Tibial artery (tissue), 4 donors: ENCODE measurements at regions not wholly inside any gene's neighbourhood (a gene's known extent, or its start where the extent isn't known, plus 50 kb on each side); places are given as distances from the start of the nearest gene placed in this dataset.

ENCODE experiments used
- DNase-seq, 2 donors: peaks; one replicate each; pipeline ENCODE4 v3.0.0-alpha.2; 2019
- H3K27ac ChIP-seq, 2 donors: fragments of 200-600 bp; sonication (generic) in 1 of 2; 1 replicate in 1 of 2; 2 replicates in 1 of 2; pipeline ENCODE4 v1.5.1; 2018 to 2019; ENCODE audit warnings: mild to moderate bottlenecking in 1 of 2
- H3K27me3 ChIP-seq, 2 donors: fragments of 200-600 bp; sonication (generic) in 1 of 2; one replicate each; pipeline versions ENCODE4 v1.5.1 to v1.6.0; 2016 to 2019
- H3K36me3 ChIP-seq, 3 donors: fragments of 200-600 bp; sonication (generic) in 2 of 3; one replicate each; pipeline ENCODE4 v1.5.1; 2016 to 2019; ENCODE audit warnings: mild to moderate bottlenecking in 2 of 3
- H3K4me1 ChIP-seq, 4 donors: fragments of 200-600 bp; sonication (generic) in 2 of 4; 1 replicate in 3 of 4; 2 replicates in 1 of 4; pipeline ENCODE4 v1.5.1; 2016 to 2019
- H3K4me3 ChIP-seq, 2 donors: fragments of 200-600 bp; sonication (generic) in 1 of 2; 1 replicate in 1 of 2; 2 replicates in 1 of 2; pipeline ENCODE4 v1.5.1; 2018 to 2019; ENCODE audit warnings: mild to moderate bottlenecking in 2 of 2
- H3K9me3 ChIP-seq, 3 donors: fragments of 200-600 bp; sonication (generic) in 1 of 3; one replicate each; pipeline ENCODE4 v1.5.1; 2016 to 2019
- CTCF ChIP-seq, 2 experiments: fragments of 200-600 bp in 1 of 2; fragments of 450-650 bp in 1 of 2; IDR thresholded peaks; one replicate each; pipeline ENCODE4 v1.5.1; 2017 to 2019; ENCODE audit warnings: antibody characterized with exemption in 2 of 2, mild to moderate bottlenecking in 1 of 2, moderate library complexity in 1 of 2
- intact Hi-C: fragments of 100-400 bp; cut with DNase I; formaldehyde crosslinking; loops from one replicate; pipeline ENCODE4 v1.15.0; 2023; ENCODE audit warnings: low total_unique reads

- Histone ChIP-seq H3K27ac (no peak overlapping the region), H3K36me3 (no peaks in the 10 kb centered on the region), H3K27me3 (no peaks in the 10 kb centered on the region), H3K4me3 (no peak overlapping the region), H3K4me1 (no peaks in the 10 kb centered on the region), H3K9me3 (peaks cover 0 to 7% (median 0%) of the 10 kb centered on the region in 3 donors)
- no peak for TF ChIP-seq CTCF (IDR thresholded peaks at IDR 0.05)
- intact Hi-C loops = no loop called here
- DNase-seq = no peak
Measured at GRCh38 chr4:165613581-165613980, 234.8 kb downstream of the CPE start.

DNA sequence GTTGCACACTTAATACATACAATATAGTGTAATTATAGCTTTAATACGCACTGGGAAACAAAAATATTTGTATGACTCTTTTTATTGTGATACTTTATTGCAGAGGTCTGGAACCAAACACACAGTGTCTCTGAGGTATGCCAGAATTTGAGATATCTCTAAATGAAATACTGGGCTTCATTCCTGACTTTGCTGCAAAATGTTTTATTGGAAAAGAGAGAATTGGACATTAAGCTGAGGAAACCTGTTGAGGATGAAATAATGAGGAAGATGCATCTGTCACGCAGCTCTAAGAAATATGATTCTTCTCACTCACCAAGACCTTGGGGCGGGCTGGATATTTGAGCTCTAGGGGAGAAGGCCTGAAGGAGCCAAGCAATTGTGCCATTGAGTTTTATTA, 242.1 kb downstream of the CPE start:
- no peak for DNase-seq
- no peaks in the 10 kb centered on the region for H3K4me1 ChIP-seq
- no peaks in the 10 kb centered on the region for H3K36me3 ChIP-seq
- intact Hi-C loops = no loop called here
- no peak for TF ChIP-seq CTCF (IDR thresholded peaks at IDR 0.05)
- H3K4me3 ChIP-seq = no peak overlapping the region
- H3K9me3 ChIP-seq = peaks cover 0 to 7% (median 6%) of the 10 kb centered on the region in 3 donors
- no peak overlapping the region for H3K27ac ChIP-seq
- no peaks in the 10 kb centered on the region for H3K27me3 ChIP-seq

DNA sequence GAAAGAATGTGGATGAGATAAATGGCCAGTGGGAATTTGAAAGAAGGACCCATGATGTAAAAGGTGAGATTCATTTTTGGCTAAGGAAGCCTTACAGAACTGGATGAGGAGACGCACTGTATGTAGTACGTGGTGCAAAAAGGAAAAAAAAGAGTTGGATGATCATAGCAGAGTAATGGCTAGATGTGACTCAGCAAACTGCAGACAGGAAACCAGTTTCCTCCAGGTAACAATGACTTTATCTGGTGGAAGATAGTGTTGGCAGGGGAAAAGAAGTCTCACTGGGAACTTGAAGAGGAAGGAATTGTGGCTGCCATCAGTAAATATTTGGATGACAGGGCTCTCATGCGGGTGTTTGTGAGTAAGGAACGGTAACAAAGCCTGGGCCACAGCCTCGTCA, 243.2 kb downstream of the CPE start:
- no peaks in the 10 kb centered on the region for H3K4me1 ChIP-seq
- peaks cover 0 to 7% (median 6%) of the 10 kb centered on the region in 3 donors for H3K9me3 ChIP-seq
- no peaks in the 10 kb centered on the region for H3K36me3 ChIP-seq
- intact Hi-C loops = no loop called here
- no peak overlapping the region for H3K4me3 ChIP-seq
- no peaks in the 10 kb centered on the region for H3K27me3 ChIP-seq
- no peak for TF ChIP-seq CTCF (IDR thresholded peaks at IDR 0.05)
- no peak overlapping the region for H3K27ac ChIP-seq
- DNase-seq = no peak

- H3K36me3 ChIP-seq = no peaks in the 10 kb centered on the region
- intact Hi-C loops = no loop called here
- H3K4me3 ChIP-seq = no peak overlapping the region
- no peak for DNase-seq
- no peaks in the 10 kb centered on the region for H3K27me3 ChIP-seq
- peaks cover 0 to 3% (median 0%) of the 10 kb centered on the region in 3 donors for H3K9me3 ChIP-seq
- no peaks in the 10 kb centered on the region for H3K4me1 ChIP-seq
- TF ChIP-seq CTCF (IDR thresholded peaks at IDR 0.05) = no peak
- H3K27ac ChIP-seq = no peak overlapping the region
Measured at GRCh38 chr4:165625281-165625680, 246.5 kb downstream of the CPE start.

- TF ChIP-seq CTCF (IDR thresholded peaks at IDR 0.05) = no peak
- intact Hi-C loops = no loop called here
- no peak for DNase-seq
- Histone ChIP-seq H3K4me3 (no peak overlapping the region), H3K4me1 (no peaks in the 10 kb centered on the region), H3K27ac (no peak overlapping the region), H3K27me3 (no peaks in the 10 kb centered on the region), H3K9me3 (no peaks in the 10 kb centered on the region), H3K36me3 (no peaks in the 10 kb centered on the region)
Measured at GRCh38 chr4:165626316-165626715, 246.7 kb upstream of the TLL1 start.

DNA sequence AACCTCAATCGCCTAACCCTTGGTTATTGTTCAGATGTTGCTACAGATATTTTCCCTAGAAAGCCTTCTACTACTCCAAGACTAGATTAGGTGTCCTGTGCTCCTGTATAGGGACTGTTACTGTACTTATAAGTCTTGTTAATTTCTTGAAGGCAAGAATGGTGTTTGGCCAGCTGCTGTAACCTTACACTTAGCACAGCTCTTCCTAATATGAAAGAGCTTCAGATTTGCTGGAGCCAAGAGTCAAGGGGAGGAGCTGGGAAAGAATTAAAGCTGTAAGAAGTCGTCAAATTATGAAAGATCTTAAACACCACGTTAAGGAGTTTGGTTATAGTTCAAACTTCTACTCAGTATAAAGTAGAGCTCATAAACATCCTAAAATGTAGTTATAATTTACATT, 245.9 kb upstream of the TLL1 start:
- intact Hi-C loops = no loop called here
- Histone ChIP-seq H3K36me3 (no peaks in the 10 kb centered on the region), H3K27me3 (no peaks in the 10 kb centered on the region), H3K9me3 (no peaks in the 10 kb centered on the region), H3K27ac (no peak overlapping the region), H3K4me1 (no peaks in the 10 kb centered on the region), H3K4me3 (no peak overlapping the region)
- TF ChIP-seq CTCF (IDR thresholded peaks at IDR 0.05) = no peak
- DNase-seq = no peak
